WTC11 (cell line): ENCODE measurements at regions not wholly inside any gene's neighbourhood (a gene's known extent, or its start where the extent isn't known, plus 50 kb on each side); places are given as distances from the start of the nearest gene placed in this dataset.

Experiments used
- ATAC-seq: fragments of 200-7000 bp; cut with Tn5 transposase; 2 replicates; pipeline ENCODE4 v1.10.0; 2021; ENCODE audit warnings: mild to moderate bottlenecking, moderate library complexity
- CTCF ChIA-PET: fragments of 300-600 bp; sonication (Branson Sonifier 250); formaldehyde crosslinking; loops from one replicate; lab custom pipeline; 2021; ENCODE audit warnings: antibody characterized with exemption; lab: Charles Lee
- POLR2A ChIA-PET: fragments of 350-600 bp; sonication (Branson Sonifier 250); formaldehyde crosslinking; loops from one replicate; lab custom pipeline; 2021; ENCODE audit warnings: antibody characterized with exemption; lab: Charles Lee
- DNase-seq: peaks from one replicate; pipeline ENCODE4 v3.0.0; 2021; ENCODE audit warnings: low spot score
- H3K27ac Mint-ChIP-seq: 2 replicates; pipeline ENCODE4 v1.8.0; 2021; ENCODE audit warnings: mixed read lengths
- H3K27me3 Mint-ChIP-seq: 2 replicates; pipeline ENCODE4 v1.8.0; 2021; ENCODE audit warnings: low read depth, mild to moderate bottlenecking, moderate library complexity, mixed read lengths
- H3K36me3 Mint-ChIP-seq: 2 replicates; pipeline ENCODE4 v1.8.0; 2021; ENCODE audit warnings: mixed read lengths
- H3K4me1 Mint-ChIP-seq: 2 replicates; pipeline ENCODE4 v1.8.0; 2022; ENCODE audit warnings: mixed read lengths
- H3K4me3 Mint-ChIP-seq: 2 replicates; pipeline ENCODE4 v1.8.0; 2021; ENCODE audit warnings: mild to moderate bottlenecking, moderate library complexity, mixed read lengths
- H3K9me3 Mint-ChIP-seq: 2 replicates; pipeline ENCODE4 v1.8.0; 2021; ENCODE audit warnings: mixed read lengths
- ARID4B ChIP-seq: sonication (generic); formaldehyde crosslinking; IDR thresholded peaks from 2 replicates; pipeline ENCODE4 v1.8.0; 2023; ENCODE audit warnings: missing genetic modification reagents, mild to moderate bottlenecking, borderline replicate concordance
- ATF1 ChIP-seq: sonication (generic); formaldehyde crosslinking; IDR thresholded peaks from 2 replicates; pipeline ENCODE4 v1.8.1; 2023; ENCODE audit warnings: mild to moderate bottlenecking, moderate library complexity, missing genetic modification reagents
- E2F4 ChIP-seq: sonication (generic); formaldehyde crosslinking; IDR thresholded peaks from 2 replicates; pipeline ENCODE4 v1.8.1; 2022; ENCODE audit warnings: low read depth, mild to moderate bottlenecking, moderate library complexity, missing genetic modification reagents, borderline replicate concordance
- GABPB1 ChIP-seq: sonication (generic); formaldehyde crosslinking; IDR thresholded peaks from 2 replicates; pipeline ENCODE4 v1.8.1; 2023; ENCODE audit warnings: mild to moderate bottlenecking, missing genetic modification reagents
- IRF2 ChIP-seq: sonication (generic); formaldehyde crosslinking; IDR thresholded peaks from 2 replicates; pipeline ENCODE4 v1.8.0; 2022; ENCODE audit warnings: low read depth, missing genetic modification reagents, borderline replicate concordance
- JAZF1 ChIP-seq: fragments of 250-450 bp; sonication (Bioruptor Pico); IDR thresholded peaks from 2 replicates; pipeline ENCODE4 v1.9.0; 2021; ENCODE audit warnings: moderate library complexity, mild to moderate bottlenecking, inconsistent platforms
- MLX ChIP-seq: sonication (generic); formaldehyde crosslinking; IDR thresholded peaks from 2 replicates; pipeline ENCODE4 v1.8.1; 2023; ENCODE audit warnings: mild to moderate bottlenecking, missing genetic modification reagents, moderate library complexity
- NFYB ChIP-seq: sonication (generic); formaldehyde crosslinking; conservative IDR thresholded peaks from 2 replicates; pipeline ENCODE4 v1.8.0; 2022; ENCODE audit warnings: low read depth, missing genetic modification reagents
- SOX15 ChIP-seq: fragments of 250-450 bp; sonication (Bioruptor Pico); IDR thresholded peaks from 2 replicates; pipeline ENCODE4 v1.9.0; 2021; ENCODE audit warnings: mild to moderate bottlenecking
- SP1 ChIP-seq: sonication (generic); formaldehyde crosslinking; conservative IDR thresholded peaks from 2 replicates; pipeline ENCODE4 v1.8.1; 2022; ENCODE audit warnings: missing genetic modification reagents
- ZNF317 ChIP-seq: sonication (generic); formaldehyde crosslinking; IDR thresholded peaks from 2 replicates; pipeline ENCODE4 v1.8.1; 2023; ENCODE audit warnings: low read depth, mild to moderate bottlenecking, moderate library complexity, missing genetic modification reagents, borderline replicate concordance
- ZNF423 ChIP-seq: fragments of 250-450 bp; sonication (Bioruptor Pico); IDR thresholded peaks from 2 replicates; pipeline ENCODE4 v2.1.2; 2022; ENCODE audit warnings: mild to moderate bottlenecking, moderate library complexity
- TF ChIP-seq, protein P1 (sequence below): sonication (generic); formaldehyde crosslinking; IDR thresholded peaks from 2 replicates; pipeline ENCODE4 v1.8.1; 2022; ENCODE audit warnings: missing genetic modification reagents, borderline replicate concordance
- TF ChIP-seq, protein P2 (sequence below): fragments of 250-450 bp; sonication (Bioruptor Pico); IDR thresholded peaks from 2 replicates; pipeline ENCODE4 v1.9.0; 2021; ENCODE audit warnings: mild to moderate bottlenecking

GRCh38 chr11:70780246-70780535 is 381.9 kb downstream of the CTTN start (continued):
- TF ChIP-seq ARID4B (CRISPR knock-in tag) = no peak
- no peak for TF ChIP-seq JAZF1 (CRISPR knock-in tag)

- Mint-ChIP-seq H3K4me1 (no peaks in the 10 kb centered on the region), H3K4me3 (no peak overlapping the region)
Observed at GRCh38 chr11:70782401-70782913, 384.1 kb downstream of the CTTN start.

GRCh38 chr11:70783356-70783755 is 385.0 kb downstream of the CTTN start:
- H3K36me3 Mint-ChIP-seq = no peaks in the 10 kb centered on the region; the same call in 1 of the 2 replicates
- no peak overlapping the region for H3K27ac Mint-ChIP-seq
- CTCF ChIA-PET = no interaction called here

More at GRCh38 chr11:70782401-70782913, 384.1 kb downstream of the CTTN start:
- no peak for ATAC-seq
- POLR2A ChIA-PET = no interaction called here
- Mint-ChIP-seq H3K27me3 (no peaks in the 10 kb centered on the region), H3K27ac (no peak overlapping the region)
- TF ChIP-seq SOX15 (CRISPR knock-in tag) = no peak
- TF ChIP-seq MLX (CRISPR knock-in tag) = no peak
- no peak for TF ChIP-seq IRF2 (CRISPR knock-in tag)
- TF ChIP-seq ATF1 (CRISPR knock-in tag) = no peak
- TF ChIP-seq, all 79 proteins: peak for 0
- CTCF ChIA-PET = no interaction called here
- DNase-seq = no peak
- Mint-ChIP-seq H3K36me3 (no peaks in the 10 kb centered on the region; the same call in 1 of the 2 replicates), H3K9me3 (no peaks in the 10 kb centered on the region; the same call in 1 of the 2 replicates)

GRCh38 chr11:70783821-70784220 is 385.5 kb downstream of the CTTN start:
- ChIA-PET POLR2A (no interaction called here), CTCF (interaction anchor here (0.7 kb wide), 1 partner anchor 13 kb away, joined by 3 read pairs; no protein-coding TSS in a partner anchor)
- no peak for ATAC-seq
- Mint-ChIP-seq H3K27me3 (no peaks in the 10 kb centered on the region), H3K4me1 (no peaks in the 10 kb centered on the region), H3K4me3 (no peak overlapping the region), H3K27ac (no peak overlapping the region), H3K9me3 (no peaks in the 10 kb centered on the region), H3K36me3 (no peaks in the 10 kb centered on the region; the same call in 1 of the 2 replicates)
- no peak for TF ChIP-seq E2F4 (CRISPR knock-in tag)
- TF ChIP-seq, protein P1, sequence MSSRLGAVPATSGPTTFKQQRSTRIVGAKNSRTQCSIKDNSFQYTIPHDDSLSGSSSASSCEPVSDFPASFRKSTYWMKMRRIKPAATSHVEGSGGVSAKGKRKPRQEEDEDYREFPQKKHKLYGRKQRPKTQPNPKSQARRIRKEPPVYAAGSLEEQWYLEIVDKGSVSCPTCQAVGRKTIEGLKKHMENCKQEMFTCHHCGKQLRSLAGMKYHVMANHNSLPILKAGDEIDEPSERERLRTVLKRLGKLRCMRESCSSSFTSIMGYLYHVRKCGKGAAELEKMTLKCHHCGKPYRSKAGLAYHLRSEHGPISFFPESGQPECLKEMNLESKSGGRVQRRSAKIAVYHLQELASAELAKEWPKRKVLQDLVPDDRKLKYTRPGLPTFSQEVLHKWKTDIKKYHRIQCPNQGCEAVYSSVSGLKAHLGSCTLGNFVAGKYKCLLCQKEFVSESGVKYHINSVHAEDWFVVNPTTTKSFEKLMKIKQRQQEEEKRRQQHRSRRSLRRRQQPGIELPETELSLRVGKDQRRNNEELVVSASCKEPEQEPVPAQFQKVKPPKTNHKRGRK = no peak
- TF ChIP-seq, protein P2, sequence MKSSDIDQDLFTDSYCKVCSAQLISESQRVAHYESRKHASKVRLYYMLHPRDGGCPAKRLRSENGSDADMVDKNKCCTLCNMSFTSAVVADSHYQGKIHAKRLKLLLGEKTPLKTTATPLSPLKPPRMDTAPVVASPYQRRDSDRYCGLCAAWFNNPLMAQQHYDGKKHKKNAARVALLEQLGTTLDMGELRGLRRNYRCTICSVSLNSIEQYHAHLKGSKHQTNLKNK (CRISPR knock-in tag) = no peak
- no peak for TF ChIP-seq ZNF423 (CRISPR knock-in tag)
- no peak for TF ChIP-seq SP1 (CRISPR knock-in tag)
- TF ChIP-seq ZNF317 (CRISPR knock-in tag) = no peak
- no peak for DNase-seq

More at GRCh38 chr11:70783356-70783755, 385.0 kb downstream of the CTTN start:
- Mint-ChIP-seq H3K9me3 (no peaks in the 10 kb centered on the region), H3K4me3 (no peak overlapping the region), H3K27me3 (no peaks in the 10 kb centered on the region), H3K4me1 (no peaks in the 10 kb centered on the region)
- no peak for TF ChIP-seq NFYB (CRISPR knock-in tag)
- no peak for TF ChIP-seq GABPB1 (CRISPR knock-in tag)
- ATAC-seq (no peak), DNase-seq (no peak)
- POLR2A ChIA-PET = no interaction called here
